ENCODE measurements at regions not wholly inside any gene's neighbourhood (a gene's known extent, or its start where the extent isn't known, plus 50 kb on each side); places are given as distances from the start of the nearest gene placed in this dataset.

DNA sequence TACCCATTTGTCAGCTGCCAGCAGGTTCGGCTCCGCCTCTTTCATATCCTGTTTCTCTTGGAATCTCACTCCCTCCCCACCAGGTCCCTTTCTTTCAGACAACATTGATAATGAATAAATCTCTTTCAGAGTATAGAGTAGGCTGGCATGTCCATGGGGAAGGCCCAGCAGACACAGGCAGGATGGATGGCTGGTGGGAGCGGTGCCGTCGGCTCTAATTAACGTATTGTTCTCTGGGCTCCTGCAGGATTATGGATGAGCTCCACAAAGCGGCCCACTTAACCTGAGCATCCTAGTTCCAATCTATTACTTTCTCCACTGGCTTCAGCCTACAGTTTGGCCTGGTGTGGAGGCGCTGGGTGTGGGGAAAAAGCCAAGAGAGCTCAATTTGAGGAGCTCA lies 588.0 kb downstream of the BUD13 start:
- Histone ChIP-seq H3K4me3 (no peak overlapping the region), H3K9me3 (no peaks in the 10 kb centered on the region), H3K4me2 (no peak overlapping the region), H3K27ac (no peak overlapping the region), H3K4me1 (no peaks in the 10 kb centered on the region)
- no peak for TF ChIP-seq KDM5A (IDR thresholded peaks at IDR 0.05)
- TF ChIP-seq, protein P1, sequence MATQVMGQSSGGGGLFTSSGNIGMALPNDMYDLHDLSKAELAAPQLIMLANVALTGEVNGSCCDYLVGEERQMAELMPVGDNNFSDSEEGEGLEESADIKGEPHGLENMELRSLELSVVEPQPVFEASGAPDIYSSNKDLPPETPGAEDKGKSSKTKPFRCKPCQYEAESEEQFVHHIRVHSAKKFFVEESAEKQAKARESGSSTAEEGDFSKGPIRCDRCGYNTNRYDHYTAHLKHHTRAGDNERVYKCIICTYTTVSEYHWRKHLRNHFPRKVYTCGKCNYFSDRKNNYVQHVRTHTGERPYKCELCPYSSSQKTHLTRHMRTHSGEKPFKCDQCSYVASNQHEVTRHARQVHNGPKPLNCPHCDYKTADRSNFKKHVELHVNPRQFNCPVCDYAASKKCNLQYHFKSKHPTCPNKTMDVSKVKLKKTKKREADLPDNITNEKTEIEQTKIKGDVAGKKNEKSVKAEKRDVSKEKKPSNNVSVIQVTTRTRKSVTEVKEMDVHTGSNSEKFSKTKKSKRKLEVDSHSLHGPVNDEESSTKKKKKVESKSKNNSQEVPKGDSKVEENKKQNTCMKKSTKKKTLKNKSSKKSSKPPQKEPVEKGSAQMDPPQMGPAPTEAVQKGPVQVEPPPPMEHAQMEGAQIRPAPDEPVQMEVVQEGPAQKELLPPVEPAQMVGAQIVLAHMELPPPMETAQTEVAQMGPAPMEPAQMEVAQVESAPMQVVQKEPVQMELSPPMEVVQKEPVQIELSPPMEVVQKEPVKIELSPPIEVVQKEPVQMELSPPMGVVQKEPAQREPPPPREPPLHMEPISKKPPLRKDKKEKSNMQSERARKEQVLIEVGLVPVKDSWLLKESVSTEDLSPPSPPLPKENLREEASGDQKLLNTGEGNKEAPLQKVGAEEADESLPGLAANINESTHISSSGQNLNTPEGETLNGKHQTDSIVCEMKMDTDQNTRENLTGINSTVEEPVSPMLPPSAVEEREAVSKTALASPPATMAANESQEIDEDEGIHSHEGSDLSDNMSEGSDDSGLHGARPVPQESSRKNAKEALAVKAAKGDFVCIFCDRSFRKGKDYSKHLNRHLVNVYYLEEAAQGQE (IDR thresholded peaks at IDR 0.05): no peak
- TF ChIP-seq, protein P2, sequence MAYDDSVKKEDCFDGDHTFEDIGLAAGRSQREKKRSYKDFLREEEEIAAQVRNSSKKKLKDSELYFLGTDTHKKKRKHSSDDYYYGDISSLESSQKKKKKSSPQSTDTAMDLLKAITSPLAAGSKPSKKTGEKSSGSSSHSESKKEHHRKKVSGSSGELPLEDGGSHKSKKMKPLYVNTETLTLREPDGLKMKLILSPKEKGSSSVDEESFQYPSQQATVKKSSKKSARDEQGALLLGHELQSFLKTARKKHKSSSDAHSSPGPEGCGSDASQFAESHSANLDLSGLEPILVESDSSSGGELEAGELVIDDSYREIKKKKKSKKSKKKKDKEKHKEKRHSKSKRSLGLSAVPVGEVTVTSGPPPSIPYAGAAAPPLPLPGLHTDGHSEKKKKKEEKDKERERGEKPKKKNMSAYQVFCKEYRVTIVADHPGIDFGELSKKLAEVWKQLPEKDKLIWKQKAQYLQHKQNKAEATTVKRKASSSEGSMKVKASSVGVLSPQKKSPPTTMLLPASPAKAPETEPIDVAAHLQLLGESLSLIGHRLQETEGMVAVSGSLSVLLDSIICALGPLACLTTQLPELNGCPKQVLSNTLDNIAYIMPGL (CRISPR knock-in tag; IDR thresholded peaks at IDR 0.05; ENCODE audit: borderline replicate concordance): no peak
- TF ChIP-seq ZC3H11A (IDR thresholded peaks at IDR 0.05): no peak
- TF ChIP-seq SREBF2 (IDR thresholded peaks at IDR 0.05): no peak
- TF ChIP-seq BHLHE40 (IDR thresholded peaks at IDR 0.05; ENCODE audit: low read depth, low read length): no peak
- TF ChIP-seq, protein P3, sequence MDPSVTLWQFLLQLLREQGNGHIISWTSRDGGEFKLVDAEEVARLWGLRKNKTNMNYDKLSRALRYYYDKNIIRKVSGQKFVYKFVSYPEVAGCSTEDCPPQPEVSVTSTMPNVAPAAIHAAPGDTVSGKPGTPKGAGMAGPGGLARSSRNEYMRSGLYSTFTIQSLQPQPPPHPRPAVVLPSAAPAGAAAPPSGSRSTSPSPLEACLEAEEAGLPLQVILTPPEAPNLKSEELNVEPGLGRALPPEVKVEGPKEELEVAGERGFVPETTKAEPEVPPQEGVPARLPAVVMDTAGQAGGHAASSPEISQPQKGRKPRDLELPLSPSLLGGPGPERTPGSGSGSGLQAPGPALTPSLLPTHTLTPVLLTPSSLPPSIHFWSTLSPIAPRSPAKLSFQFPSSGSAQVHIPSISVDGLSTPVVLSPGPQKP (IDR thresholded peaks at IDR 0.05; ENCODE audit: low read depth, low read length): no peak
- TF ChIP-seq ZFP36 (IDR thresholded peaks at IDR 0.05; ENCODE audit: borderline replicate concordance, partially characterized antibody): no peak
- TF ChIP-seq HOXB5 (CRISPR knock-in tag; IDR thresholded peaks at IDR 0.05): no peak
- TF ChIP-seq, protein P4, sequence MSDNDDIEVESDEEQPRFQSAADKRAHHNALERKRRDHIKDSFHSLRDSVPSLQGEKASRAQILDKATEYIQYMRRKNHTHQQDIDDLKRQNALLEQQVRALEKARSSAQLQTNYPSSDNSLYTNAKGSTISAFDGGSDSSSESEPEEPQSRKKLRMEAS (IDR thresholded peaks at IDR 0.05): no peak
- no peak for TF ChIP-seq MAZ (IDR thresholded peaks at IDR 0.05; ENCODE audit: borderline replicate concordance, low read depth, low read length)
- TF ChIP-seq, protein P5, sequence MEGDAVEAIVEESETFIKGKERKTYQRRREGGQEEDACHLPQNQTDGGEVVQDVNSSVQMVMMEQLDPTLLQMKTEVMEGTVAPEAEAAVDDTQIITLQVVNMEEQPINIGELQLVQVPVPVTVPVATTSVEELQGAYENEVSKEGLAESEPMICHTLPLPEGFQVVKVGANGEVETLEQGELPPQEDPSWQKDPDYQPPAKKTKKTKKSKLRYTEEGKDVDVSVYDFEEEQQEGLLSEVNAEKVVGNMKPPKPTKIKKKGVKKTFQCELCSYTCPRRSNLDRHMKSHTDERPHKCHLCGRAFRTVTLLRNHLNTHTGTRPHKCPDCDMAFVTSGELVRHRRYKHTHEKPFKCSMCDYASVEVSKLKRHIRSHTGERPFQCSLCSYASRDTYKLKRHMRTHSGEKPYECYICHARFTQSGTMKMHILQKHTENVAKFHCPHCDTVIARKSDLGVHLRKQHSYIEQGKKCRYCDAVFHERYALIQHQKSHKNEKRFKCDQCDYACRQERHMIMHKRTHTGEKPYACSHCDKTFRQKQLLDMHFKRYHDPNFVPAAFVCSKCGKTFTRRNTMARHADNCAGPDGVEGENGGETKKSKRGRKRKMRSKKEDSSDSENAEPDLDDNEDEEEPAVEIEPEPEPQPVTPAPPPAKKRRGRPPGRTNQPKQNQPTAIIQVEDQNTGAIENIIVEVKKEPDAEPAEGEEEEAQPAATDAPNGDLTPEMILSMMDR (IDR thresholded peaks at IDR 0.05): no peak
- TF ChIP-seq MYC (IDR thresholded peaks at IDR 0.05; ENCODE audit: borderline replicate concordance, low read length): no peak
- ATAC-seq: no peak
- WGBS (ENCODE audit: missing lambda C conversion rate): 52% methylated on average over 8 of the region's 8 CpGs
- no peak for DNase-seq (ENCODE audit: low read depth in 1 of 2, low spot score in 1 of 2)
- ChIA-PET POLR2A (no interaction called here), CTCF (interaction anchor here (1.0 kb wide), 1 partner anchor 13 kb away, joined by 3 read pairs; no protein-coding TSS in a partner anchor)
- no peak for FAIRE-seq

DNA sequence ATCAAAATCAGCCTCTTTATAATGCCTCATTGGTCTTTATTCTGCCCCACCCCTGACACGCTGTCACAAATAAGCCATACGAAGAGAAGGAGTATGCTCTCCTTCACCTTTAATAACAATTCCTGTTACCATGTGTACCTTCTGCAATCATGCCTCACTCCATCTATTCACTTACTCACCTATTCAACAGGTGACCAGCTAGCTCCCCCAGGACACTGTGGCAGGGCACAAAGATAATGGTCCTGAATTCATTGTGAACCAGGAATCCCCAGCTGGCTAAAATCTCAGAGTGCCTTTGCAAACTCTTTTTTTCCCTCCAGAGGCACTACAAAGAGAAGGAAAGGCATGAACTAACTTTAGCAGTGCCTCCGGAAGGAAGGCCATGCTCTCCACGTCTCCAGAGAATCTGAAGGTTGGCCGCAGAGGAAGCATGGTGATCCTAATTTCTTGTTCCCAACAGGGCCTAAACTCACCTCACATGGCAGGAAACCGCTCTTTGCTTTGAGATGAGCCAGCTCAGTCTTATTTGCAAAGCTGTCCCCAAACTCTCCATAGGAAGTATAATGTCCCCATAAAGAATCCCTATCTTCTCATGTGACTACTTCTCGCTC lies 590.3 kb downstream of the BUD13 start:
- POLR2A ChIA-PET: no interaction called here
- Histone ChIP-seq H3K4me1 (no peaks in the 10 kb centered on the region), H3K27ac (no peak overlapping the region), H3K9me3 (no peaks in the 10 kb centered on the region), H3K4me2 (no peak overlapping the region), H3K4me3 (no peak overlapping the region)
- WGBS (ENCODE audit: missing lambda C conversion rate): 65% methylated on average over 7 of the region's 7 CpGs
- CTCF ChIA-PET: no interaction called here
- ATAC-seq (no peak), DNase-seq (ENCODE audit: low read depth in 1 of 2, low spot score in 1 of 2) (no peak), FAIRE-seq (no peak)
- TF ChIP-seq CHD2 (IDR thresholded peaks at IDR 0.05; ENCODE audit: low read length, partially characterized antibody) (no peak), HOXB5 (CRISPR knock-in tag; IDR thresholded peaks at IDR 0.05) (no peak), RARB (CRISPR knock-in tag; IDR thresholded peaks at IDR 0.05) (no peak), HOXA7 (CRISPR knock-in tag; IDR thresholded peaks at IDR 0.05) (no peak), EHF (CRISPR knock-in tag; IDR thresholded peaks at IDR 0.05) (no peak), TFCP2L1 (CRISPR knock-in tag; IDR thresholded peaks at IDR 0.05) (no peak), RAD21 (conservative IDR thresholded peaks at IDR 0.05 in 1 of 2, IDR thresholded peaks at IDR 0.05 in 1 of 2) (no peak), NFE2L2 (conservative IDR thresholded peaks at IDR 0.05; ENCODE audit: low read length) (no peak), HDAC2 (IDR thresholded peaks at IDR 0.05) (no peak)
- TF ChIP-seq, protein P6, sequence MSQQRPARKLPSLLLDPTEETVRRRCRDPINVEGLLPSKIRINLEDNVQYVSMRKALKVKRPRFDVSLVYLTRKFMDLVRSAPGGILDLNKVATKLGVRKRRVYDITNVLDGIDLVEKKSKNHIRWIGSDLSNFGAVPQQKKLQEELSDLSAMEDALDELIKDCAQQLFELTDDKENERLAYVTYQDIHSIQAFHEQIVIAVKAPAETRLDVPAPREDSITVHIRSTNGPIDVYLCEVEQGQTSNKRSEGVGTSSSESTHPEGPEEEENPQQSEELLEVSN (IDR thresholded peaks at IDR 0.05; ENCODE audit: borderline replicate concordance, low read depth): no peak
